ENCODE measurements at regions not wholly inside any gene's neighbourhood (a gene's known extent, or its start where the extent isn't known, plus 50 kb on each side); places are given as distances from the start of the nearest gene placed in this dataset. TPM values are rescaled to one million over a fixed set of nuclear protein-coding genes. Genes with fewer than 3 reads are reported as not detected.

Small RNA genes in the stretch of these regions (small RNA-seq; reads per million reads assigned to genes)
- gene AL157371.1: not detected

All from HT-29 (cell line).